ENCODE measurements at regions not wholly inside any gene's neighbourhood (a gene's known extent, or its start where the extent isn't known, plus 50 kb on each side); places are given as distances from the start of the nearest gene placed in this dataset.

GRCh38 chr2:179351057-179351456 is 86.4 kb upstream of the SESTD1 start:
- H3K36me3 ChIP-seq (ENCODE audit: insufficient read depth, low read length), result no peaks in the 10 kb centered on the region
- no peaks in the 10 kb centered on the region for H3K9me2 ChIP-seq (ENCODE audit: insufficient read depth, low read length)
- no peak overlapping the region for H2AFZ ChIP-seq (ENCODE audit: low read depth, low read length)
- H3F3A ChIP-seq (ENCODE audit: insufficient read depth, low read length, poor library complexity, severe bottlenecking), result no peaks in the 10 kb centered on the region
- H3K27me3 ChIP-seq (ENCODE audit: insufficient read depth, low read depth, low read length), result no peaks in the 10 kb centered on the region
- no peak overlapping the region for H3K9ac ChIP-seq (ENCODE audit: low read length)
- H3K4me3 ChIP-seq (ENCODE audit: low read length), result no peak overlapping the region
- no peaks in the 10 kb centered on the region for H4K20me1 ChIP-seq (ENCODE audit: insufficient read depth)
- no peak overlapping the region for H3K27ac ChIP-seq (ENCODE audit: low read length)
- H3K9me3 ChIP-seq (ENCODE audit: low read length), result no peaks in the 10 kb centered on the region
- TF ChIP-seq CTCF (IDR thresholded peaks at IDR 0.05; ENCODE audit: poor library complexity, severe bottlenecking) (no peak), SMC3 (conservative IDR thresholded peaks at IDR 0.05; ENCODE audit: poor library complexity) (no peak), MXI1 (conservative IDR thresholded peaks at IDR 0.05; ENCODE audit: poor library complexity, severe bottlenecking) (no peak), POLR2AphosphoS5 (IDR thresholded peaks at IDR 0.05) (no peak), EZH2 (IDR thresholded peaks at IDR 0.05; ENCODE audit: borderline replicate concordance, insufficient read depth, low read length, poor library complexity, severe bottlenecking) (no peak), EP300 (conservative IDR thresholded peaks at IDR 0.05; ENCODE audit: poor library complexity, severe bottlenecking) (no peak), REST (IDR thresholded peaks at IDR 0.05; ENCODE audit: borderline replicate concordance) (no peak), RAD21 (conservative IDR thresholded peaks at IDR 0.05) (no peak), TAF1 (IDR thresholded peaks at IDR 0.05; ENCODE audit: low read depth) (no peak)
- H3K4me2 ChIP-seq (ENCODE audit: low read length), result no peak overlapping the region
- no peaks in the 10 kb centered on the region for H3K79me2 ChIP-seq (replicated peaks; ENCODE audit: insufficient read depth, low read length)

GRCh38 chr2:179349670-179350303 is 85.2 kb upstream of the SESTD1 start:
- no peaks in the 10 kb centered on the region for H3K9me2 ChIP-seq (ENCODE audit: insufficient read depth, low read length)
- H3K27ac ChIP-seq (ENCODE audit: low read length), result no peak overlapping the region
- TF ChIP-seq EP300 (conservative IDR thresholded peaks at IDR 0.05; ENCODE audit: poor library complexity, severe bottlenecking) (no peak), EZH2 (IDR thresholded peaks at IDR 0.05; ENCODE audit: borderline replicate concordance, insufficient read depth, low read length, poor library complexity, severe bottlenecking) (no peak)
- no peaks in the 10 kb centered on the region for H3K79me2 ChIP-seq (replicated peaks; ENCODE audit: insufficient read depth, low read length)
- no peaks in the 10 kb centered on the region for H3K27me3 ChIP-seq (ENCODE audit: insufficient read depth, low read depth, low read length)
- no peak overlapping the region for H3K9ac ChIP-seq (ENCODE audit: low read length)
- no peaks in the 10 kb centered on the region for H3F3A ChIP-seq (ENCODE audit: insufficient read depth, low read length, poor library complexity, severe bottlenecking)
- H3K36me3 ChIP-seq (ENCODE audit: insufficient read depth, low read length), result no peaks in the 10 kb centered on the region
- no peak overlapping the region for H2AFZ ChIP-seq (ENCODE audit: low read depth, low read length)
- H4K20me1 ChIP-seq (ENCODE audit: insufficient read depth), result no peaks in the 10 kb centered on the region
- no peak overlapping the region for H3K4me2 ChIP-seq (ENCODE audit: low read length)
- H3K4me3 ChIP-seq (ENCODE audit: low read length), result no peak overlapping the region
- H3K9me3 ChIP-seq (ENCODE audit: low read length), result no peaks in the 10 kb centered on the region

Data from neural cell (in vitro differentiated cells).